ENCODE measurements at regions not wholly inside any gene's neighbourhood (a gene's known extent, or its start where the extent isn't known, plus 50 kb on each side); places are given as distances from the start of the nearest gene placed in this dataset.

- TF ChIP-seq CTCF (IDR thresholded peaks at IDR 0.05) (no peak), POLR2A (IDR thresholded peaks at IDR 0.05) (no peak)
Measured at GRCh38 chr17:16878084-16878483, 93.8 kb downstream of the TNFRSF13B start.
